GM12873 (cell line): ENCODE measurements at regions not wholly inside any gene's neighbourhood (a gene's known extent, or its start where the extent isn't known, plus 50 kb on each side); places are given as distances from the start of the nearest gene placed in this dataset.

Source experiments
- TF ChIP-seq, protein P1 (sequence below): IDR thresholded peaks from 2 replicates; pipeline ENCODE4 v1.5.1; 2012; ENCODE audit warnings: low read depth, mild to moderate bottlenecking, moderate library complexity, low read length, control low read depth; ENCODE audit not compliant: insufficient read depth; ENCODE audit errors: missing control alignments

DNA sequence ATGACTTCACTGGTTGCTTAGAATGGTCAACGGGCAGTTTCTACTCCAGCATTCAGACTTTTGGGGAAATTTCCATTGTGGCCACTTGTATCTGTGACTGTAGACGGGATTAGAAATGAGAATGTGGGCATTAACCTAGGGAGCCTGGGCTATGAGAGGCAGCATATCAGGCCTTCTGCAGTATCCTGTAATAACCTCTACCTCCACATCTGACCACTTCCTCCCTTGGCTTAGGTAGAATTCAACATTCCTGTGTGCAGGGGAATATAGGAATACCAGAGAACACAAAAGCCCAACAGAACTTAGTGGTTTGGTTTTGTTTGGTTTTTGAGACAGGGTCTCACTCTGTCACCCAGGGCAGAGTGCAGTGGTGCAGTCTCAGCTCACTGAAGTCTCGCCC is 76.4 kb upstream of the HOXC13 start:
- TF ChIP-seq, protein P1, sequence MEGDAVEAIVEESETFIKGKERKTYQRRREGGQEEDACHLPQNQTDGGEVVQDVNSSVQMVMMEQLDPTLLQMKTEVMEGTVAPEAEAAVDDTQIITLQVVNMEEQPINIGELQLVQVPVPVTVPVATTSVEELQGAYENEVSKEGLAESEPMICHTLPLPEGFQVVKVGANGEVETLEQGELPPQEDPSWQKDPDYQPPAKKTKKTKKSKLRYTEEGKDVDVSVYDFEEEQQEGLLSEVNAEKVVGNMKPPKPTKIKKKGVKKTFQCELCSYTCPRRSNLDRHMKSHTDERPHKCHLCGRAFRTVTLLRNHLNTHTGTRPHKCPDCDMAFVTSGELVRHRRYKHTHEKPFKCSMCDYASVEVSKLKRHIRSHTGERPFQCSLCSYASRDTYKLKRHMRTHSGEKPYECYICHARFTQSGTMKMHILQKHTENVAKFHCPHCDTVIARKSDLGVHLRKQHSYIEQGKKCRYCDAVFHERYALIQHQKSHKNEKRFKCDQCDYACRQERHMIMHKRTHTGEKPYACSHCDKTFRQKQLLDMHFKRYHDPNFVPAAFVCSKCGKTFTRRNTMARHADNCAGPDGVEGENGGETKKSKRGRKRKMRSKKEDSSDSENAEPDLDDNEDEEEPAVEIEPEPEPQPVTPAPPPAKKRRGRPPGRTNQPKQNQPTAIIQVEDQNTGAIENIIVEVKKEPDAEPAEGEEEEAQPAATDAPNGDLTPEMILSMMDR, result no peak

DNA sequence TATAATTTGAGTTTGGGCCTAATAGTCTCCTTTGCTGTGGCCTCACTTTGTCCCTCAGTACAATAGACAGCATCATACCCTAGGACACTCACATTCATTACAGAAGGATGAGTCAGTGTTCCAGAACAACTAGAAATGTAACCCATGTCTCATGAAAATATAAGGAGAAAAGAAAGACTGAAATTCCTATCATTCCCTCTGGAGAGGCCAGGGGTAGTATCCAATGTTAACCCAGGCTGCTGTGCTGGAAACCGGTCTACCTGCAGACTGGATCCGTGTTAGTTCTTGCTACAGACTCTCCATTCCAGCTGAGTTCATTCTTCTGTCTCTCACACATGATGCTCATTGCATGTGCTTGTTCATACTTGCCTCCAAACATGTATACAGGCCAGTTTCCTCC is 75.8 kb upstream of the HOXC13 start:
- TF ChIP-seq, protein P1, result no peak

DNA sequence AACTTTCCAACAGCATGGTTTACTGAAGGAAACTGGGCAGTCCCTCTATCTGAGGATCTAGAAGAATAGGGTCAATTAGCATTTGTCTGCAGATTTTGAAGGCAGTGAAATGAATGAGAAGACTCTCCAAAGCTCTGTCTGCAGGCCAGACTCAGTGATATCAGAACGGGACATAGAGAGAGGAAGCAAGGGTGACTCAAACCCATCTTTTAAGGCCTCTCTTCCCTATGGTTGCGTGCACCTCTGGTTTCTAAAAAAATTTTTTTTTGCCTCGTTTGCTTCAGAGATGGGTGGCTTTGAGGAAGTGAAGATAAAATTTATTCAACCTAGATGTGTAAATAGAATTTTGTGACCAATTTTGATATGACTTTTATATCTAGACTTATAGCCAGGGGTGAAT is 71.9 kb upstream of the HOXC13 start:
- TF ChIP-seq, protein P1, result no peak

DNA sequence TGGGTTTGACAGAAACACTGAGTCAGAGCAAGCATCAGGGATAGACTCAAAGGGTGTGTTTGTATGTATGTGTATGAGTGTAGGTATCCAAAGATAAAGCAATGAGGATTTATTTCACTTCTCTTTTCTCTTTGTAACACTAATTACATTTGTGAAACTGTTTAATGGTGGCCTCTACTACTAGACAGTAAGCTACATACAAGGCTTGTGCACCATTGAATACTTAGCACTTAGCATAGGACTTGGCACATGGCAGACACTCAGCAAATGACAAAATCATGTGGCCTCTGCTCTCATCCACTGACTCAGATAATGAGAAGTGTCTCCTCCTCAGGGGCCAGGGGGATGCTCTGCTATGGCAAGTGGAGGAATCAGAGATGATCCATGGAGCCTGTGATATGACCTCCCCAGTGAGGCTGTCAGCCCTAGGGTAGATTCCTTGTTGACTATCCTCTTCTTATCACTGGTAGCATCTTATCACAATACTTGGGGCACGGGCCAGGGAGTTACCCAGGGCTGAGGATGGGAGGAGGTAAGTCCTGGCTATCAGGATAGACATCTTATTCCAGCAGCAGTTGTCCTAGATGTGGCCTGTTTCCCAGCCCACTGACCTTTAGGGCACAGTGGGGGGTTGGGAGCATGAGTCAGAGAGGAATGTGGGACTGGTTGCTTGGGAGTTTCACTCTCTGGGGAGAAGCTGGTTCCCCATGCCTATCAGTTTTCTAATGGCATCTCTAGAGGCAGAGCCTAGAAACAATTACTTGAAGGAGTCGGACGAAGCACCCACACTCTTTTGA is 71.2 kb upstream of the HOXC13 start:
- TF ChIP-seq, protein P1, result no peak

DNA sequence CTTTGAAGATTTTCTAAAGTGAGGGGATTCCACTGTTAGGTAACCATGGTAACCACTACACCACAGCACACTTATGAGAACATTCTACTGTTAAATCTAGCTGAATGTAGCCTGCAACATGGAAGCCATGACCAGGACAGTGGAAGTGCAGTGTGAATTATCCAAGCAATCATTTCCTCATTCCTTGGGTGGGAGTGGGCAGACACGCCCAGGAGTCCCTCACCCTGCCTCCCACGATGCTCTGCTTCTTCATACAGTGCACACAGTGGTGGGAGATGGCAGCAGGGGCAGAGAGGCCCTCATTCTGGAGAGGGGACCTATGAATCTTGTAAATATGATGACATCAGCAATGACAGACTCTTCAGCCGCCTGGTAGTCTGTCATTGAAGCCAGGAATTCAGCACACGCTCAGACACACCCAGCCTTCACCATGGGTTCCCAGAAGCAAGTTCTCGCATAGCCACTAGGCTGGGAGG is 70.1 kb upstream of the HOXC13 start:
- TF ChIP-seq, protein P1, result no peak

DNA sequence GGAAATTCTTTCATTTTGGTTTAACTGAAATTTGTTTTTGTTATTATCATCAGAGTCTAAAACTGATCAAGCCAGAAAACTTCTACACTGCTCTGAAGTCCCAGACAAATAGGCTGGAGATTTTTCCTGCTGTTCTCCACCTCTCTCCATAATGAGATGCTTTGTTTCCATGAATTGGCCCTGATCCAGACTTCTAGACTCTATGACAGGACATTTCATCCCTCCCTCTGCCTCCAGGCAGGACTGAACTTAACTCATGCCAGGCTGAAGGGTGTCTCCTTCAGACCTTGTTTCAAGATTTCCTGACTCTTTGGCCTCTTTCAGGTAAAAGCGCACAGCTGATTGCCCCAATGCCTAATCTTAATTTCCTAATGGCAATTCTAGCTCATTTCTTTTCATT is 69.1 kb upstream of the HOXC13 start:
- TF ChIP-seq, protein P1, result no peak

DNA sequence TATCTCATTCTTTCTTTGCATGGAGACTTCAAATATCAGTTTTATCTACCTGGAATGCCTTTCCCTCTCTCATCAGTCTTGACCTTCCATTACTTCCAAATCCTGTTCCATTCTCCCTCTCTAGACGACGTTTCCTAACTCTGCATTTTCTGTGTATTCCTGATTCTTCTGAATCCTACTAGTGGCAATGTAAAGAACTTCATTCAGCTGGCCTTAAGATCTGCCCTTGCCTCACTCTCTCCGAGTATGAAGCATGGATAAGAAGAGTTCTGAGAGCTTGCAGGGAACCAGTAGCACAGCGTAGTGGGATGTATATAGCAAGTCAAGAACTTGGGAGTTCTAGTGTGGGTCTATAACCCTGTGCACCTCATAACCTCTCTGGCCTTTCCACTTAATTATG is 68.5 kb upstream of the HOXC13 start:
- TF ChIP-seq, protein P1, result no peak
